ENCODE measurements at regions not wholly inside any gene's neighbourhood (a gene's known extent, or its start where the extent isn't known, plus 50 kb on each side); places are given as distances from the start of the nearest gene placed in this dataset.

- TF ChIP-seq CTCF (conservative IDR thresholded peaks at IDR 0.05 in 1 of 2, IDR thresholded peaks at IDR 0.05 in 1 of 2; ENCODE audit: low read depth in 1 of 2, low read length in 2 of 2) (no peak), EZH2 (IDR thresholded peaks at IDR 0.05; ENCODE audit: low read length, missing control alignments) (no peak)
Observed at GRCh38 chr20:24253321-24253720, 216.1 kb upstream of the SYNDIG1 start.
